HG02970 (cell line): ENCODE measurements at regions not wholly inside any gene's neighbourhood (a gene's known extent, or its start where the extent isn't known, plus 50 kb on each side); places are given as distances from the start of the nearest gene placed in this dataset.

Source experiments
- ATAC-seq: cut with Tn5 transposase; IDR thresholded peaks from one replicate; pipeline ENCODE4 v1.9.1; 2021; ENCODE audit warnings: mild to moderate bottlenecking, moderate library complexity, moderate number of reproducible peaks; ENCODE audit not compliant: unreplicated experiment, low FRiP score

DNA sequence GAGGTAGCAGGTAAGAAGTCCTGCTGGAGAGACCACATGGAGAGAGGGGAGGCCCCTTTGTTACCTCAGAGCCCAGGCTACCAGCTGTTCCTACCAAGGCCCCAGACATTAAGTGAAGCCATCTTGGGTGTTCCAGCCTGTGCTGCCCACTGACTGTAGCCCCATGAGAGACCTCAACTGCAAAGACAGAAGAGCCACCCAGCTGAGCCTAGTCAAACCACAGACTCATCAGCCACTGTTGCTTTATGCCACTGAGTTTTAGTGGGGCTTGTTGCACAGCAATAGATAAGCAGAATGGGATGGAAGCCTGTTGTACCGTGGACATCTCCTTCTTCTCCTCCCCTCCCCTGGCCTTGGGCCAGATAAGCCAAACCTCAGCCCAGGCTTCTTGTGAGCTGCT is 83.9 kb downstream of the ADRA2C start:
- ATAC-seq = no peak

DNA sequence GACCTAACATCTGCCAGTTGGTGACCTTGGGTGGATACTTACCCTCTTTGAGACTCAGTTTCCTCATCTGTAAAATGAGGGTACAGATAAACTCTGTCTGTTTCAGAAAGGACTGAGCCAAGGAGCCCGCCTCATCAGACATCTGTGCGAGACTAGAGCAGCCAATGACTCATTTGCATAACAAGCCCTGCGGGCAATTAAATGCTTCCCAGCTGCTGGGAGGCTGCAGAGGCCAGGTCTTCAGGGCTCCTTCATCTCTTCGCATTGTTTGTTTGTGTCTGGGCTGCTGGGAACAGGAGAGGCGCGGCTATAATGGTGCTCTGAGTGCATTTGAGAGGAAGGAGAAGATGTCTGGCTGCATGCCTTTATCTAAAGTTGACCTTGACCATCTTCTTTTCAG is 85.0 kb downstream of the ADRA2C start:
- no peak for ATAC-seq

DNA sequence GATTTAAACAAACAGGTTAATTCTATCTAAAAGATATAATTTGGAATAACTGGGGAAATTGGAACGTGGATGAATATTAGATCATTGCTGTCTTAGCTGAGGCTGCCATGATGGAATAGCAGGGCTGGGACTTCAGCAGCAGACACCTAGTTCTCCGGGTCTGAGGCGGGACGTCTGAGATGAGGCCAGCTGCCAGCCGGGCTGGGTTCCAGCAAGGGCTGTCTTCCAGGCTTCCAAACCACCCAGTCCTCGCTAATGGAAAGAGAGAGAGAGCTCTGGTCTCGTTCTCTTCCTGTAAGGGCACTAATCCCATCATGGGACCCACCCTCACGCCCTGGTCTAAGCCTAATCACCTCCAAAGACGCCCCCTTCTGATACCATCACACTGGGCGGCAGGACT is 85.7 kb downstream of the ADRA2C start:
- no peak for ATAC-seq

DNA sequence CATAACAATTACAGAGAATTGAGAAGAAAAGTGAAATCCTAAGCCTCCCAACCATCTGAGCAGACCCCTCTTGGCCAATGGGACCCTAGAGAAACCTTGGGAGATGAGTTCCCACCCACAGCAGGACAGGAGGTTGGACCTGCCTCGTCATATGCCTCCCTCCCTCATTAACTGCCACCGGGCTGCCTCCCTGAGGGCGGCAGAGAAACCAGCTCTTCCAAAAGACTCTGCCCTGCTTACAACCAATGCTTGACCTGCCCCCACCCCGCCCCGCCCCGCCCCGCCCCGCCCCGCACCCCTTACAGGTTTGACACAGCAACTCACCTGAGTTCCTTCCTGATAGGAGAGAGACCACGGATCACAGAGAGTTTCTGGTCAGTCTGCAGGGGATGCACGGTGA is 86.1 kb downstream of the ADRA2C start:
- no peak for ATAC-seq

DNA sequence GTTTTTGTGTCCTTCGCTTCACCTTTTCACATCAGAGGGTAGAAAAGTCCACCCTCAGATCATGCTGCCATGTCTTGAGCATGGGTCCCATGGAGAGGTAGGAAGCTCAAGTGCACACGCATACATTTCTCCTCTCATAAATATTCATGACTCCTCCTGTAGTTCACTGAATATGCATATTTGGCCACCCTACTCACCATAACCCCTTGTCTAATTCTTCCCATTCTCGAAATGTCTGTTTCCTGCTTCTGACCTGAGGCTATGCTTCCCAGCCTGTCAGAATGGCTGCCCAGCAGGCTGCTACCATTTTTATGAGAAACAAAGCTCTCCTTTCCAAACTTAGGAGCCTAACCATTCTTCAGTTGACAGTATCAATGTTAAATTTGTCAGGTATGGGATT is 86.5 kb downstream of the ADRA2C start:
- no peak for ATAC-seq

DNA sequence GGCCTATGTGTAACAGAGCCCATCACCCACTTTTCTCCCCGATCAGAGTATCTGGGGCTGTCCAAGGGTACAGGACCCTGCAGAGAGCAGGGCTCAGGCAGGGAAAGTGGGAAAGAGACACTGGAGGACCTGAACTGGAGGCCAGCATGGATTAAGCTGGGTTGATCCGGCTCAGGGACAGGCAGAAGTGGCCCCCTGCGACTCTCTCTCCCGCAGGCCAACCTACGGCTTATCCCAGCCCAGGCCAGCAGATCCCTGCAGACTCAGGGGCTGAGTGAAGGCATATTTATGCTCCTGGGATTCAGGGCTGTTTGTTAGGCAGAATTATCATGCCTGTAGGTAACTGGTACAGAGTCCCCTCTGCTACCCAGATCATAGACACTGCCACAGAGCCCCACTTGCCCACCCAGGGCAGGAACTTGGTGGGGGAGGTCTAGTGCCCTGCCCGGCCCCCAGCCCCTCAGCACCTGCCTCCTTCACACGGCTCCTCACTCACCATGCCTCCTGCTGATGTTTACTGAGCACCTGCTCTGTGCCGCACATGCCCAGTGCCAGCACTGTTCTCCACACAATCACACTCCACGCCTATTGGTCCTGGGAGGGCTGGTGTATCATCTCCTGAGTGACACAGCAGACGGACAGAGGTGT is 87.3 kb downstream of the ADRA2C start:
- no peak for ATAC-seq

DNA sequence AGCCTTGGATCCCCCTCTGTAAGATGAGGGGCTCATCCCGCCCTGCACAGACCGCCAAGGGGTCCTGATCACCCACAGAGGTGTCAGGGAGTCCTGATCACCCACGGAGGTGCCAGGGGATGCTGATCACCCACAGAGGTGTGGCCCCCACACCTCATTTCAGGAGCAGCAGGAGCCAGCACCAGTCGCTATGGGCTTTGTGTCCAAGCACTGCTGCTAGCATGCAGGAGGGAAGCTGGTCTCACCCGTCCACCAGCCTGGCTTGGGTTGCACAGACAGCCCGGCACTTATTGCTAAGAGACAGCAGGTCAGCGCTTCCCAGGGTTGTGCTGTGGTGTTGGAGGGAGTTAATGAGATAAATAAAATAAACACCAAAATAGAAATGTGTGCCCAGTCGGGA is 88.5 kb downstream of the ADRA2C start:
- no peak for ATAC-seq

DNA sequence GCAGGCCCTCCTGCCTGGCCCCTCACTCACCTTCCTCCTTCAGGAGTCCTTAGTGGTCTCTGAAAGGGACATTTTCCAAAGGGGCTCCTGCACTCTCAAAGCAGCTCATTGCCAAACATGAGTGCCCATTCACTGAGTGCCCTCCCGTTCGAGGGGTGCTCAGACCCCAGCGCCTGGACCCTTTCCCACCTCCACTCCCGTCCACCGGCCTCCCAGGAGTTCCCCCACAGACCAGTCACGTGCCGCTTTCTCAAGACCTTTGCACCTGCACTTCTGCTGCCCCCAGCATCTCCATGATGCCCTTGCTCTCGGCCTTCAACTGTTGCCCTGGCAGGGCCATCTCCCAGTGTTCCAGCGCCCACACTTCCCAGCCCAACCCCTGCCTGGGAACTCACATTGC is 89.5 kb downstream of the ADRA2C start:
- no peak for ATAC-seq

DNA sequence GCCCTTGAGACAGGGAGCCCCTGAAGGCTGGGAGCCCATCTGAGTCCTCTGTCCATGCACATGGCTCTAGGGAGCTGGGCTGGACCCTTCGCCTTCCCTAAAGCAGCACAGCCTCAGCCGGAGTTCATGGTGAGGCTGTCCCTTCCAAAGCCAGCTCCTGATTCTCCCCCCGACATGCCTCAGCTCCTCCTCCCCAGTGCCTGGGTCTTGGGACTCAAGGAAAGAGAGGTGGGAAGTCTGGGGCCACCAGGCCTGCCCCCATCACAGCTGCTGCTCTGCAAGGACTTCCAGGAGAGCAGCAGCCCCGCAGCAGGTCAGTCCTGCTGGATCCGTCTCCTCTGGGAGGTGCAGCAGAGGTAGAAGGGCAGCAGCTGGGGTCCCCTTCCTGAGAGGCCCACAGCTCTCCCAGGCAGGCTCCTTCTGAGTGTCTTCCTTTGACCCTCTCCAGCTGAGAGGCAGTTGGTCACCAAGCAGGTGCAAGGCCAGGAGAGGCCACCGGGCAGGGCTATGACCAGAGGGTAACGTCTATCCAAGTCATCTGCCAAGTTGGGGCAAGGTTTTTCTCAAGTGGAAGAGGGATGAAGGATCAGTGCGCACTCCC is 90.5 kb downstream of the ADRA2C start:
- no peak for ATAC-seq

DNA sequence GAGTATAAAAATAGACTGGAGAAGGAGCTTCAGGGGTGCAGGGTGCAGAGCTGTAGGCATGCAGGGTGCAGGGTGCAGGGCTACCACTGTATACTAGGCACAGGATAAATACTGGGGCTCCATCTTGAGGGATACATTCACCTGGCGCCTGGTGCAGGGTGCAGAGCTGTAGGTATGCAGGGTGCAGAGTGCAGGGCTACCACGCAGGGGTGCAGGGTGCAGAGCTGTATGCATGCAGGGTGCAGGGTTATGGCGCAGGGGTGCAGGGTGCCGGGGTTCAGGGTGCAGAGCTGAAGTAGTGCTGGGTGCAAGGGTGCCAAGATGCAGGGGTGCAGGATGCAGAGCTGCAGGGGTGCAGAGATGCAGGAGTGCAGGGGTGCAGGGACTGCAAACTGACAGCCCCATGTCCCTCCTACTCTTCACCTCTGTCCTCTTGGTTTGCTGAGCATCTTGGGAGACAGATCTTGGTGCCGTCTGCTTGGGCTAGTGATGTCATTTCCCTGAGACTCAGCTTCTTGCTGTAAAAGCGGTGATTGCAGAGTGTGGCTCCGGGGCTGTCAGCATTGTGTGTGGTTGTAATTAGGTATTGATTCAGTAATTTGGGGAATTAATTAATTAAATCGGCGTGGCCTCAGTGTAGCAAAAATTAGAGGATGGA is 91.2 kb downstream of the ADRA2C start:
- no peak for ATAC-seq

DNA sequence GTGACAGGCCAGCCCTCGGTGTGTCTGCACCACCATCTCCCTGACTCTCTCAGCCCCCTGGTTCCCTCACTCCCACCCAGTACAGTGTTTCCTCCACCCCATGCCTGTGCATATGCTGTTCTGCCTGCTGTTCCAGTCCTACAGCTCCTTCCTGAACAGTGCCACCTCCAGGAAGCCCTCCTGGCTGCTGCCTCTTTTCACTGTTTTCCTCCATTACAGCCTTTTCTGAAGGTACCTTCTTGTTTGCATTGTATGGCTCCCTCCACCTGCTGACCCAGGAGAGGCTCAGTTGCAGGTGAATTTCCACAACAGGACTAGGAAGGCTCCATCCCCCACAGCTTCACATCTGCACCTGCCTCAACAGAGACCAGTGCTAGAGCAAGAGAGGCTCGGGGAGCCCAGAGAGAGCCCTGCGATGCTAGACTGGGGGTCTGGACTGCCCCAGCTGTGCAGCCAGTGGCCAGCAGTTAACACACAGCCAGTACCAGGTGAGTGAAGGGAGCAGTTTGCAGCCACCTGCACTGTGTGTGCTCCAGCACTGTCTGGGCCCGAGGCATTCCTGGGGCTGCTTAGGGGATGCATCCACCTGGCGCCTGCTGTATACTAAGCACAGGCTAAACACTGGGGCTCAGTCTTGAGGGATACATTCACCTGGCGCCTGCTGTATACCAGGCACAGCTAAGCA is 92.0 kb downstream of the ADRA2C start:
- ATAC-seq = no peak

DNA sequence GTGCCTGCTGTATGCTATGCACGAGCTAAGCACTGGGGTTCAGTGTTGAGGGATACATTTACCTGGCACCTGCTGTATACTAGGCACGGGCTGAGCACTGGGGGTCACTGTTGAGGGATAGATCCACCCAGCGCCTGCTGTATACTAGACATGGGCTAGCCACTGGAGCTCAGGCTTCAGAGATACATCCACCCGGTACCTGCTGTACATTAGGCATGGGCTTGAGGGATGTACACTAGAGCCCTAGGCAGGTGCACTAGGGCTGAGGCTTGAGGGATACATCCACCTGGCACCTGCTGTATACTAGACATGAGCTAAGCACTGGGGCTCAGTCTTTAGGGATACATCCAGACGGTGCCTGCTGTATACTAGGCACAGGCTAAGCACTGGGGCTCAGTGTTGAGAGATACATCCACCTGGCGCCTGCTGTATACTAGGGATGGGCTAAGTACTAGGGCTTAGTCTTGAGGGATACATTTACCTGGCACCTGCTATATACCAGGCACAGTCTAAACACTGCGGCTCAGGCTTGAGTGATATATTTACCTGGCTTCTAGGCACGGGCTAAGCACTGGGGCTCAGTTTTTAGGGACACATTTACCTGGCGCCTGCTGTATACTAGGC is 92.7 kb downstream of the ADRA2C start:
- ATAC-seq = no peak

DNA sequence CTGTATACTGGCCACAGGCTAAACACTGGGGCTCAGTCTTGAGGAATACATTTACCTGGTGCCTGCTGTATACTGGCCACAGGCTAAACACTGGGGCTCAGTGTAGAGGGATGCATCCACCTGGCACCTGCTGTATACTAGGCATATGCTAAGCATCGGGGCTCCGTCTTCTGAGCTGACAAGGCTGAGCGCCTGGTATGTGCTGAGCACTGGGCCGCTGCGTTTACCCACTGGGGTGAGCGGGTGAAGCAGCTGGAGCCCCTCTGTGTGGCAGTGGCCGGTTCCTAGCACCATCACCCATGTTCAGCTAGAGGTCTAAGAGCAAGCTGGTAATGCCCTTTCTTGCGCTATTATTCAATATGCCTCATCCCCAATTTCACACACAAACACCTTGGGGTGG is 93.4 kb downstream of the ADRA2C start:
- ATAC-seq = no peak

DNA sequence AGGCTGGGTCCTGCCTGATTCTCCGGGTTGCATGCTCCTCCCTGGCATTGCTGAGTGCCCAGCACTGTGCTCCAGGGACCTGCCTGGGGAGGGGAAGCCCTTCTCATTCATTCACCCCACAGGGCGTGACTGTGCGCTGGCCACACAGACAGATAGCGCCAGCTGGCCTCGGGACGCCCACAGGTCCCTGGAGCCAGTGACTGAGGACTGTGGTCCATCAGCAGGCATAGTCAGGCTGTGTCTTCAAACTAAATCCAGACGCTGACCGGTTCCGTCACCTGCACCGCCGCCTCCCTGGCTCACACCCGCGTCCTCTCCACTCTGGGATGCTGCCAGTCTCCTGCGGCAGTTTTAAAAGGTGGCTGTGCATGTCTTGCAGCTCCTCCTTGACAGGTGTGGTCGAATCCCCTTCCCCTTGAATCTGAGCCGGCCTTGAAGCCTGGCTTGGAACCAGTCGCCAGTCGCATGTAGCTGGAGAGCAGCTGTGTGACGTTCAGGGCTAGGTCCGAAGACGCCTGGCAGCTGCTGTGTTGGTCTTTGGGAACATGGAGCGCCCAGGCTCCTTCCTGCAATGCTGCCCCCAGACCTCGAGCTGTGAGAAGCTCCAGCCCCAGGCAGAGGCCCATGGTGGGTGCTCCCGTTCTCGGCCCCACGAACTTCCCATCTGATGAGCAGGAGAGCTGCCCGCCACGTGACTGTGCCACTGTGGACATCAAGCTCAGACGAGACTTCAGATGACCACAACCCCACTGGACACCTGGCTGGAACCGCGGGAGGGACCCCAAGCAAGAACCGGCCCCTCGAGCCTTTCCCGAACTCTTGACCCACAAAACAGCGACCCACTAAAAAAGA is 94.1 kb downstream of the ADRA2C start:
- ATAC-seq = no peak

DNA sequence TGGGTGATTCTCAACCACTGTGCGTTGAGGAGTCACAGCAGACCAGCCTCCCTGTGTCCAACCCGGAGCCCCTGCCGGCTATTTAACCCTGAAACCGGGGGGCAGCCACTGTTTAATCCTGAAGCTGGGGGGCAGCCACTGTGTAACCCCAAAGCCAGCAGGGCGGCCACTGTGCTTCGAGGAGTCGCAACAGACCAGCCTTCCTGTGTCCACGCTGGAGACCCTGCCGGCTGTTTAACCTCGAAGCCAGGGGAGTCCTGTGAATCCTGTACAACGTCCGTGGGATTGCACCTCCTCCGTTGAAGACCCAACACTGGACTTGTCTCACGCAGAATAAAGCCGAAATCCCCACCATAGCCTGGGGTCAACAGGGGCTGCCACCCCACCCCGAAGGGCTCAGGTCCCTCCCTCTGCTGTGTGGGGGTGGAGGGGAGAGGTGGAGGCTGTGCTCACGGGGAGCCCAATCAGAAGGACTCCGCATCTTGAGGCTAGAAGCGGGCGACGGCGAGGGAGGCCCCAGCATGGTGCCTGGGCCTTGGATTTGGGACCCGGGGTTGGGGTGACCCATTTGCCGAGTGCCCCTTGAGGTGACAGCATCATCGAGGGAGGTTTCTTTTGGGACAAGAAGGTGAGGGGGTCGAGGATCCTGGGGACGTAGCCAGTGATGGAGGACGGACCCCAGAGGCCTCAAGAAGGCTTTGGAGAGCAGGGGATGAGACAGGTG is 94.9 kb downstream of the ADRA2C start:
- ATAC-seq = no peak

DNA sequence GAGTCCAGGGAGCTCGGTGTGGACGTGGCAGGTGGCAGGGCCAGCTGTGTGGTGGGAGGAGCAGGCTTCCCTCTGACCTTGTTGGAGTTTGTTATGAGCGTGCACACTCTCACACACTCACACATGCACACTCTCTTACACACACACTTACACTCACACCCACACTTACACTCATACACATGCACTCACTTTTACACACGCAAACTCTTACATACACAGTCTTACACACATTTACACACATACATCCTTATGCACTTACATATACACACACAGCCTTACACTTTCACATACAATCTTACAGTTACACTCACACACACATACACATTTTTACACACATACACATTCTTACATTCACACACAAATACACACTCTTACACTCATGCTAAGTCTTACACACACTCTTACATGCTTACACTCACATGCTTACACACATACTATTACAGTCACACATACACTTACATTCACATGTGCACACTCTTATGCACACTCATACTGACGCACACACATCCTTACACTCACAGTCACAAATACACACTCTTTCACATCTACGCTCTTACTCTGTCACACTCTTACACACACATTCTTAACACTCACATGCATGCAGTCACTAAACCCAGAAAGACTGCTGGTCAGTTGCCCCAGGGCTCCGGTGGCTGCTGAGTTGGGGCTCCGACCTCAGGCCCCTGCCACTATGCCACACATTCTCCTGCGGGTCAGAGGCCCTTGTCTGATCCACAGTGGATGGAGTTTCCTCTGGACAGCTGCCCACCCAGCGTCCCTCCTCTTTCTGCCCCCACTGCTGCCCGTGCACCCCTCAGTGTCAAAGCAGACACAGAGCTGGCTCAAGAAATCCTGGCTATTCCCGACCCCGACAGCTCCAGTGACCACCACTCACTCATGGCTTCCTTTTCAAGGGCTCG is 95.8 kb downstream of the ADRA2C start:
- ATAC-seq = no peak

DNA sequence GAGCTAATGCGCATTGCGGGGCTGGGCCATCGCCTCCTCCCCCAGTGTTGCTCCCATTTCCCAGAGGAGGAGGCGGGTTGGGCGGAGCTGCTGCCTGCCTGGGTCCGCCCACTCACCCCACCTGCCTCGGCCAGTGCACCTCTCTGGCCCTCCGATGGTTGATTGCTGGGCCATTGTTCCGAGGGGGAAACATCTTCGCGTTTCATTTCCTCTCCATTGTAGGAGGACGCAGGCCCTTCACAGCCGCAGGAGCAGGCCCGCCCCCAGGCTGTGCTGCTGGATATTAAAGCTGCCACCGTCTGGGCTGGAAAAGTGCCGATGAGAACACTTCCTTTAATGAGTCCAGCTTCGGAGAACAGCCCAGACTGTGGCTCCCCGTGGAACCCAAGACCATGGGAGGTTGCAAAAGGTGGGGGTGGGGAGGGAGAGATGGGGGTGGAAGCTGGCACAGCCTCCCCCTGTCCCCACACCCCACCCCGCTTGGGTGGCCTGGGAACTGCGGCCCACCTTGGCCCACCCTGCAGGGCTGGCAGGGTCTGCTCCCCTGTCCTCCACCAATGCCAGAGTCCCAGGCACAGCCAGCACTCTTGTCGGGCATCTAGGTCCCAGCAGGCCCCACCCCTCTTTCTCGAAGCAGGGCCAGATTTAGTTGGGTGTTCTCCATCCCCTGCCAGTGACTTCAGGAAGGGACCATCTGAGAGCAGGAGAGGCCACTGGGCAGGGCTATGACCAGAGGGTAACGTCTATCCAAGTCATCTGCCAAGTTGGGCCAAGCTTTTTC is 96.6 kb downstream of the ADRA2C start:
- ATAC-seq = no peak
